Heart left ventricle (tissue), 13 donors: ENCODE measurements at regions not wholly inside any gene's neighbourhood (a gene's known extent, or its start where the extent isn't known, plus 50 kb on each side); places are given as distances from the start of the nearest gene placed in this dataset.

Experiments used
- POLR2A ChIP-seq, 2 donors: fragments of 450-650 bp; IDR thresholded peaks; one replicate each; pipeline ENCODE4 v1.6.1; 2017; ENCODE audit warnings: antibody characterized with exemption in 2 of 2, mild to moderate bottlenecking in 2 of 2, moderate library complexity in 2 of 2
- TF ChIP-seq, protein P1 (sequence below), 12 donors: fragments of 200-600 bp; sonication (generic) in 4 of 12; IDR thresholded peaks; one replicate each; pipeline versions ENCODE4 v1.5.0 to v1.8.0; 2018 to 2022; ENCODE audit warnings: antibody characterized with exemption in 12 of 12, mild to moderate bottlenecking in 5 of 12
- donor health status: ischemic (EF 13 %, LVEDD 7.1; RV severe dilation, severe dysfunction).
- donor health status: DM: no; HTN: yes; CAD: no.
- donor health status: DM: no; HTN: no; CAD: no.
- donor health status: ischemic (EF 25% LVEDD 6.9; RV normal size, moderate dysfunction).
- donor health status: ischemic (EF 25% LVEDD 5.7; RV mildly dilated, moderate dysfunction).
- donor health status: ischemic (EF 35%, LVEDD 5.7; RV mildly dilated, moderate dysfunction).
- donor health status: nonischemic (EF 11% LVEDD 7.7; RV severe dilation, severe dysfunction).
- donor health status: DM: yes; HTN: yes; CAD: no.
- donor health status: PGD.
- donor health status: ischemic (EF 29% LVEDD 5.4; RV normal size, mild dysfunction).
- donor health status: nonischemic (EF 23%, LVEDD 6.1; RV moderate dilation, normal function).

DNA sequence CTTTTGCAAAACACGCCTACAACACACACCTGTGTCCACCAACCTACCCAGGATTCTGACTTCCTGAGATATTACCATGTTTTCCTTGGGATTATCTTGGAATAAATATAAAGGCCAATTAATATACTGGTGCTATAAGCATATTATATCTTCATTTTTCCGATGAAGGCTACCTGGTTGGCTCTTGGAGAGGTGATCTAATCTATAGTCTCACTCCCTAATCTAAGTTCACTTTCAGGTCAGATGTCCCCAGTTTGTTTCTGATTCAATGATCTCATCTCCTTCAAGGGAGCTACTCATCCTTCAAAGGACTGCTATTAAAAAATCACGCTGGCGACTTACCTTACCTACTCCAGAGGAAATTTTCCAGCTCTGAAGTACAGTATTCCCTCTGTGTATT lies 517.5 kb downstream of the KLF5 start:
- TF ChIP-seq, protein P1, sequence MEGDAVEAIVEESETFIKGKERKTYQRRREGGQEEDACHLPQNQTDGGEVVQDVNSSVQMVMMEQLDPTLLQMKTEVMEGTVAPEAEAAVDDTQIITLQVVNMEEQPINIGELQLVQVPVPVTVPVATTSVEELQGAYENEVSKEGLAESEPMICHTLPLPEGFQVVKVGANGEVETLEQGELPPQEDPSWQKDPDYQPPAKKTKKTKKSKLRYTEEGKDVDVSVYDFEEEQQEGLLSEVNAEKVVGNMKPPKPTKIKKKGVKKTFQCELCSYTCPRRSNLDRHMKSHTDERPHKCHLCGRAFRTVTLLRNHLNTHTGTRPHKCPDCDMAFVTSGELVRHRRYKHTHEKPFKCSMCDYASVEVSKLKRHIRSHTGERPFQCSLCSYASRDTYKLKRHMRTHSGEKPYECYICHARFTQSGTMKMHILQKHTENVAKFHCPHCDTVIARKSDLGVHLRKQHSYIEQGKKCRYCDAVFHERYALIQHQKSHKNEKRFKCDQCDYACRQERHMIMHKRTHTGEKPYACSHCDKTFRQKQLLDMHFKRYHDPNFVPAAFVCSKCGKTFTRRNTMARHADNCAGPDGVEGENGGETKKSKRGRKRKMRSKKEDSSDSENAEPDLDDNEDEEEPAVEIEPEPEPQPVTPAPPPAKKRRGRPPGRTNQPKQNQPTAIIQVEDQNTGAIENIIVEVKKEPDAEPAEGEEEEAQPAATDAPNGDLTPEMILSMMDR (IDR thresholded peaks at IDR 0.05) = no peak
- no peak for TF ChIP-seq POLR2A (IDR thresholded peaks at IDR 0.05)
